ENCODE measurements at regions not wholly inside any gene's neighbourhood (a gene's known extent, or its start where the extent isn't known, plus 50 kb on each side); places are given as distances from the start of the nearest gene placed in this dataset.

GRCh38 chr22:48181263-48181955, 1419.0 kb downstream of the TBC1D22A start:
- no peak for ATAC-seq
- TF ChIP-seq CTCF (IDR thresholded peaks at IDR 0.05) = no peak
- H3K27ac ChIP-seq = no peak overlapping the region
- no peaks in the 10 kb centered on the region for H3K9me3 ChIP-seq
- no peaks in the 10 kb centered on the region for H3K36me3 ChIP-seq
- intact Hi-C loops (cut with DNase I) = no loop called here
- no peaks in the 10 kb centered on the region for H3K4me1 ChIP-seq
- no peak for DNase-seq
- H3K4me3 ChIP-seq = no peak overlapping the region
- no peaks in the 10 kb centered on the region for H3K27me3 ChIP-seq

GRCh38 chr22:48180631-48181030, 1418.2 kb downstream of the TBC1D22A start:
- TF ChIP-seq CTCF (IDR thresholded peaks at IDR 0.05) = no peak
- H3K4me3 ChIP-seq = no peak overlapping the region
- ATAC-seq = no peak

GRCh38 chr22:48179571-48180546, 1417.4 kb downstream of the TBC1D22A start:
- no peak overlapping the region for H3K27ac ChIP-seq
- no peak for TF ChIP-seq CTCF (IDR thresholded peaks at IDR 0.05)
- no peaks in the 10 kb centered on the region for H3K27me3 ChIP-seq
- ATAC-seq (no peak), DNase-seq (no peak)
- H3K4me3 ChIP-seq = no peak overlapping the region
- no peaks in the 10 kb centered on the region for H3K4me1 ChIP-seq
- intact Hi-C loops (cut with DNase I) = no loop called here
- no peaks in the 10 kb centered on the region for H3K36me3 ChIP-seq
- no peaks in the 10 kb centered on the region for H3K9me3 ChIP-seq

More at GRCh38 chr22:48180631-48181030, 1418.2 kb downstream of the TBC1D22A start:
- Histone ChIP-seq H3K36me3 (no peaks in the 10 kb centered on the region), H3K27ac (no peak overlapping the region), H3K27me3 (no peaks in the 10 kb centered on the region), H3K9me3 (no peaks in the 10 kb centered on the region), H3K4me1 (no peaks in the 10 kb centered on the region)
- DNase-seq = no peak
- intact Hi-C loops (cut with DNase I) = no loop called here

- H3K4me1 ChIP-seq = no peaks in the 10 kb centered on the region
- H3K36me3 ChIP-seq = no peaks in the 10 kb centered on the region
- no peak overlapping the region for H3K4me3 ChIP-seq
- intact Hi-C loops (cut with DNase I) = no loop called here
- DNase-seq = no peak
- no peak for ATAC-seq
- no peaks in the 10 kb centered on the region for H3K27me3 ChIP-seq
- no peak for TF ChIP-seq CTCF (IDR thresholded peaks at IDR 0.05)
- no peaks in the 10 kb centered on the region for H3K9me3 ChIP-seq
- H3K27ac ChIP-seq = no peak overlapping the region
Observed at GRCh38 chr22:48178536-48178935, 1416.1 kb downstream of the TBC1D22A start.

- intact Hi-C loops (cut with DNase I) = no loop called here
- H3K4me3 ChIP-seq = no peak overlapping the region
- no peak overlapping the region for H3K27ac ChIP-seq
- no peaks in the 10 kb centered on the region for H3K36me3 ChIP-seq
- H3K9me3 ChIP-seq = no peaks in the 10 kb centered on the region
- DNase-seq = no peak
- TF ChIP-seq CTCF (IDR thresholded peaks at IDR 0.05) = no peak
- no peak for ATAC-seq
- no peaks in the 10 kb centered on the region for H3K27me3 ChIP-seq
- H3K4me1 ChIP-seq = no peaks in the 10 kb centered on the region
Observed at GRCh38 chr22:48177631-48178030, 1415.2 kb downstream of the TBC1D22A start.

Data from left lung (tissue), 4 donors.